H1 (cell line): ENCODE measurements at regions not wholly inside any gene's neighbourhood (a gene's known extent, or its start where the extent isn't known, plus 50 kb on each side); places are given as distances from the start of the nearest gene placed in this dataset.

Source experiments
- CTCF ChIA-PET: fragments of 300-600 bp; sonication (Branson Sonifier 250); formaldehyde crosslinking; loops from one replicate; lab custom pipeline; 2021; ENCODE audit not compliant: partially characterized antibody; lab: Charles Lee
- POLR2A ChIA-PET: fragments of 300-600 bp; sonication (Branson Sonifier 250); formaldehyde crosslinking; loops from one replicate; lab custom pipeline; 2021; ENCODE audit warnings: inconsistent platforms; ENCODE audit not compliant: partially characterized antibody; lab: Charles Lee
- DNase-seq, 2 experiments: peaks; one replicate each; pipeline versions ENCODE4 v3.0.0 to v3.0.0-alpha.2; 2010 to 2022; ENCODE audit warnings: low spot score in 2 of 2, low read depth in 1 of 2, mixed read lengths in 1 of 2
- FAIRE-seq: peaks from 2 replicates; lab custom pipeline; 2011; peaks lifted over from hg19 to GRCh38; lab: Jason Lieb, UNC
- H2AFZ ChIP-seq: 2 replicates; pipeline ENCODE4 v1.8.1; 2012; ENCODE audit warnings: low read length, inconsistent platforms
- H2AK5ac ChIP-seq: 2 replicates; pipeline ENCODE4 v1.6.1; 2013; ENCODE audit warnings: low read depth, low read length
- H2BK120ac ChIP-seq: replicated peaks from 2 replicates; pipeline ENCODE3; 2013; ENCODE audit warnings: low read depth, low read length, inconsistent platforms
- H2BK12ac ChIP-seq: 2 replicates; pipeline ENCODE4 v1.6.1; 2013; ENCODE audit warnings: low read depth, low read length
- H2BK15ac ChIP-seq: 2 replicates; pipeline ENCODE4 v1.6.1; 2013; ENCODE audit warnings: low read length
- H2BK20ac ChIP-seq: 2 replicates; pipeline ENCODE4 v1.6.1; 2013; ENCODE audit warnings: low read length
- H2BK5ac ChIP-seq: 2 replicates; pipeline ENCODE4 v1.6.1; 2013; ENCODE audit warnings: low read depth, low read length
- H3K14ac ChIP-seq: 2 replicates; pipeline ENCODE4 v1.6.1; 2013; ENCODE audit warnings: inconsistent platforms; ENCODE audit not compliant: insufficient read length
- H3K18ac ChIP-seq: 2 replicates; pipeline ENCODE4 v1.6.1; 2013; ENCODE audit warnings: low read length; ENCODE audit errors: extremely low read depth
- H3K23ac ChIP-seq: 2 replicates; pipeline ENCODE4 v1.6.1; 2013; ENCODE audit warnings: inconsistent platforms; ENCODE audit not compliant: insufficient read length
- H3K23me2 ChIP-seq: 2 replicates; pipeline ENCODE4 v1.6.1; 2013; ENCODE audit warnings: low read depth, low read length
- H3K27ac ChIP-seq: 2 replicates; pipeline ENCODE4 v1.6.1; 2011; ENCODE audit warnings: low read depth, low read length, inconsistent platforms
- H3K27me3 ChIP-seq, 4 experiments: replicated peaks in 1 of 4; 1 replicate in 1 of 4; 2 replicates in 3 of 4; pipeline versions ENCODE4 v1.6.1 to v1.8.1; 2011 to 2013; ENCODE audit warnings: low read length in 3 of 4, mild to moderate bottlenecking in 3 of 4, inconsistent platforms in 2 of 4, mixed read lengths in 2 of 4, moderate library complexity in 1 of 4; ENCODE audit not compliant: control insufficient read depth in 3 of 4, insufficient read depth in 3 of 4; ENCODE audit errors: extremely low read depth in 1 of 4
- H3K36me3 ChIP-seq, 4 experiments: 2 replicates each; pipeline versions ENCODE4 v1.6.1 to v1.8.1; 2011 to 2013; ENCODE audit warnings: mild to moderate bottlenecking in 4 of 4, low read length in 3 of 4, moderate library complexity in 2 of 4, control low read depth in 1 of 4, inconsistent platforms in 1 of 4; ENCODE audit not compliant: insufficient read depth in 4 of 4, control insufficient read depth in 2 of 4
- H3K4ac ChIP-seq: replicated peaks from 2 replicates; pipeline ENCODE3; 2013; ENCODE audit warnings: low read length, low read depth, mixed read lengths, inconsistent platforms; ENCODE audit not compliant: insufficient read length
- H3K4me1 ChIP-seq, 4 experiments: replicated peaks in 1 of 4; 1 replicate in 1 of 4; 2 replicates in 3 of 4; pipeline versions ENCODE4 v1.6.1 to v1.8.1; 2011 to 2013; ENCODE audit warnings: low read length in 3 of 4, inconsistent platforms in 2 of 4, mixed read lengths in 1 of 4; ENCODE audit not compliant: insufficient read depth in 4 of 4, control insufficient read depth in 3 of 4
- H3K4me2 ChIP-seq, 2 experiments: 2 replicates each; pipeline versions ENCODE4 v1.6.1 to v1.8.1; 2011 to 2013; ENCODE audit warnings: low read depth in 2 of 2, low read length in 2 of 2, control low read depth in 1 of 2, inconsistent platforms in 1 of 2, mild to moderate bottlenecking in 1 of 2; ENCODE audit not compliant: insufficient read depth in 1 of 2
- H3K4me3 ChIP-seq, 4 experiments: fragments of 200-600, 300-600 bp in 1 of 4; sonication (generic), shearing (Covaris generic), sonication (Bioruptor Twin) in 1 of 4; 2 replicates each; pipeline versions ENCODE4 v1.5.1 to v1.8.1; 2011 to 2016; ENCODE audit warnings: low read length in 4 of 4, low read depth in 3 of 4, control low read depth in 2 of 4, inconsistent platforms in 2 of 4, mild to moderate bottlenecking in 2 of 4, mixed read lengths in 1 of 4, moderate library complexity in 1 of 4; ENCODE audit not compliant: insufficient read depth in 2 of 4; ENCODE audit errors: extremely low read depth in 1 of 4
- H3K56ac ChIP-seq: replicated peaks from 2 replicates; pipeline ENCODE3; 2013; ENCODE audit warnings: low read depth, mild to moderate bottlenecking, mixed read lengths, low read length, inconsistent platforms; ENCODE audit not compliant: insufficient read length
- H3K79me1 ChIP-seq: 2 replicates; pipeline ENCODE4 v1.6.1; 2013; ENCODE audit warnings: low read depth, low read length, control low read depth
- H3K79me2 ChIP-seq, 2 experiments: 2 replicates each; pipeline versions ENCODE4 v1.6.1 to v1.8.1; 2012 to 2013; ENCODE audit warnings: low read length in 2 of 2, mild to moderate bottlenecking in 2 of 2, inconsistent platforms in 1 of 2; ENCODE audit not compliant: insufficient read depth in 2 of 2, control insufficient read depth in 1 of 2
- H3K9ac ChIP-seq, 4 experiments: replicated peaks in 1 of 4; 1 replicate in 1 of 4; 2 replicates in 3 of 4; pipeline versions ENCODE4 v1.6.1 to v1.8.1; 2011 to 2013; ENCODE audit warnings: low read depth in 3 of 4, low read length in 3 of 4, control low read depth in 2 of 4, mild to moderate bottlenecking in 2 of 4, moderate library complexity in 2 of 4, inconsistent platforms in 1 of 4; ENCODE audit errors: extremely low read depth in 1 of 4
- H3K9me3 ChIP-seq, 2 experiments: 2 replicates each; pipeline versions ENCODE4 v1.6.1 to v1.8.1; 2012 to 2013; ENCODE audit warnings: mild to moderate bottlenecking in 2 of 2, moderate library complexity in 2 of 2, control low read depth in 1 of 2, inconsistent platforms in 1 of 2, low read depth in 1 of 2, low read length in 1 of 2, mixed read lengths in 1 of 2; ENCODE audit not compliant: insufficient read depth in 2 of 2
- H4K20me1 ChIP-seq, 2 experiments: replicated peaks in 1 of 2; 2 replicates each; pipeline versions ENCODE3 to v1.8.1; 2011 to 2013; ENCODE audit warnings: inconsistent platforms in 2 of 2, low read length in 2 of 2, mild to moderate bottlenecking in 1 of 2; ENCODE audit not compliant: insufficient read depth in 2 of 2, control insufficient read depth in 1 of 2
- H4K5ac ChIP-seq: 2 replicates; pipeline ENCODE4 v1.6.1; 2013; ENCODE audit warnings: low read length, low read depth, mixed read lengths, inconsistent platforms; ENCODE audit not compliant: insufficient read length
- H4K8ac ChIP-seq: 2 replicates; pipeline ENCODE4 v1.8.0; 2013; ENCODE audit warnings: mild to moderate bottlenecking, moderate library complexity, low read length, inconsistent platforms; ENCODE audit not compliant: insufficient read depth; ENCODE audit errors: extremely low read depth
- H4K91ac ChIP-seq: replicated peaks from 2 replicates; pipeline ENCODE3; 2013; ENCODE audit warnings: low read length, mixed read lengths, inconsistent platforms; ENCODE audit not compliant: insufficient read length
- E2F6 ChIP-seq: IDR thresholded peaks from 2 replicates; pipeline ENCODE4 v1.6.1; 2012; ENCODE audit warnings: inconsistent platforms
- FOSL1 ChIP-seq: IDR thresholded peaks from 2 replicates; pipeline ENCODE4 v1.6.1; 2011; ENCODE audit warnings: mild to moderate bottlenecking, low read depth, low read length, moderate library complexity; ENCODE audit not compliant: insufficient read depth
- WGBS, 2 experiments: shearing (Covaris generic) in 1 of 2; methylation state at CpG; one replicate each; pipeline versions ENCODE4 v1.1.6 to v1.1.7; 2013 to 2015; ENCODE audit warnings: low lambda C conversion rate in 2 of 2, mixed read lengths in 2 of 2, inconsistent platforms in 1 of 2, low coverage in 1 of 2, missing lambda C conversion rate in 1 of 2; ENCODE audit not compliant: insufficient replicate concordance in 2 of 2, insufficient coverage in 1 of 2, insufficient read length in 1 of 2; ENCODE audit errors: extremely low coverage in 1 of 2, missing lambda C conversion rate in 1 of 2; 5-methylcytosine and 5-hydroxymethylcytosine counted together

- H3K23me2 ChIP-seq, result peaks cover 6% of the 10 kb centered on the region; the same call in 1 of the 2 replicates
- no peaks in the 10 kb centered on the region for H3K79me1 ChIP-seq
- H3K79me2 ChIP-seq, result no peaks in the 10 kb centered on the region
- H2BK15ac ChIP-seq, result 0 out of 2 replicates have a peak overlapping the region, but pooled peaks have one; percentile 16
- no peak overlapping the region for H4K8ac ChIP-seq
- no peaks in the 10 kb centered on the region for H4K20me1 ChIP-seq
- H3K27me3 ChIP-seq, result no peaks in the 10 kb centered on the region
- 87% methylated on average over 4 of the region's 4 CpGs; no CpG with 5 or more reads in 1 of the 2 experiments for WGBS, 2 experiments
- ChIA-PET CTCF (interaction anchor here (1.5 kb wide), 1 partner anchor 26 kb away, joined by 6 read pairs; no protein-coding TSS in a partner anchor), POLR2A (interaction anchor here (1.3 kb wide), 1 partner anchor 339 kb away, joined by 4 read pairs; no protein-coding TSS in a partner anchor)
- DNase-seq, result no peak
- H4K5ac ChIP-seq, result no peak overlapping the region
- H3K9me3 ChIP-seq, result no peaks in the 10 kb centered on the region; a peak in 1 of 4 replicates
- no peak overlapping the region for H3K9ac ChIP-seq
- H3K4me1 ChIP-seq, result peaks cover 0 to 12% (median 7%) of the 10 kb centered on the region in 4 experiments; a peak in 5 of 7 replicates
- H2AK5ac ChIP-seq, result no peak overlapping the region
- no peak overlapping the region for H3K4me2 ChIP-seq
- H3K56ac ChIP-seq, result no peak overlapping the region
- no peak for FAIRE-seq
- no peak overlapping the region for H3K18ac ChIP-seq
- H2BK20ac ChIP-seq, result no peak overlapping the region
- TF ChIP-seq E2F6, result no peak
- TF ChIP-seq FOSL1, result no peak
- no peak overlapping the region for H3K27ac ChIP-seq
- no peak overlapping the region for H3K4me3 ChIP-seq
- H3K36me3 ChIP-seq, result no peaks in the 10 kb centered on the region
- no peak overlapping the region for H2BK12ac ChIP-seq
- H2AFZ ChIP-seq, result no peak overlapping the region
- no peak overlapping the region for H3K23ac ChIP-seq
- H4K91ac ChIP-seq, result no peak overlapping the region
- no peak overlapping the region for H2BK120ac ChIP-seq
- H3K4ac ChIP-seq, result no peak overlapping the region
- no peak overlapping the region for H3K14ac ChIP-seq
- H2BK5ac ChIP-seq, result no peak overlapping the region
Measured at GRCh38 chr20:50323209-50323608, 132.6 kb downstream of the CEBPB start.
